HL-60 (cell line): ENCODE measurements at regions not wholly inside any gene's neighbourhood (a gene's known extent, or its start where the extent isn't known, plus 50 kb on each side); places are given as distances from the start of the nearest gene placed in this dataset.

Experiments
- GABPA ChIP-seq: IDR thresholded peaks from 2 replicates; pipeline ENCODE4 v1.6.1; 2012; ENCODE audit warnings: low read depth
- POLR2AphosphoS5 ChIP-seq: IDR thresholded peaks from 2 replicates; pipeline ENCODE4 v1.6.1; 2012; ENCODE audit warnings: low read depth
- SPI1 ChIP-seq: IDR thresholded peaks from 2 replicates; pipeline ENCODE4 v1.6.1; 2012; ENCODE audit warnings: low read depth, mild to moderate bottlenecking, borderline replicate concordance
- TF ChIP-seq, protein P1 (sequence below): IDR thresholded peaks from one replicate; pipeline ENCODE4 v1.5.1; 2011; ENCODE audit warnings: low read length, control low read depth, inconsistent platforms; ENCODE audit not compliant: insufficient read depth
- TF ChIP-seq, protein P2 (sequence below): IDR thresholded peaks from 2 replicates; pipeline ENCODE4 v1.6.1; 2012; ENCODE audit warnings: low read depth; ENCODE audit not compliant: insufficient replicate concordance

DNA sequence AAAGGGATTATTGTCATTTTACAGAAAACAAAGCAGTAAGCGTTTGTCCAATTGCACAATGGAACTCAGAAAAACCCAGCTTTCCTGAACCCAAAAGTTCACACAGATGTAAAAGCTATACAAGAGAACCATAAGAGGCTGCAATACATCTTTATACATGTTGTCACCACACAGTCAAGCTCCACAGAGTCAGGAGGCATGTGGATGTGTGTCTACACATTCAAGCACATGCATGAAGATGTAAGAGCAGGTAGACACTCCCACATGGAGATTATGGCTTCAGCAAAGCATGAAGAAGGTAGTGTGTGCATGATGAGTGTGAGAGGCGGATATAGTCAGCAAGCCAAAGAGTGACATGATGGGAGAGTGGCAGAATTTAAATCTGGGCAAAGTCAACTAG, 124.7 kb upstream of the THBS1 start:
- TF ChIP-seq POLR2AphosphoS5 (no peak), GABPA (no peak), SPI1 (no peak)
- TF ChIP-seq, protein P1, sequence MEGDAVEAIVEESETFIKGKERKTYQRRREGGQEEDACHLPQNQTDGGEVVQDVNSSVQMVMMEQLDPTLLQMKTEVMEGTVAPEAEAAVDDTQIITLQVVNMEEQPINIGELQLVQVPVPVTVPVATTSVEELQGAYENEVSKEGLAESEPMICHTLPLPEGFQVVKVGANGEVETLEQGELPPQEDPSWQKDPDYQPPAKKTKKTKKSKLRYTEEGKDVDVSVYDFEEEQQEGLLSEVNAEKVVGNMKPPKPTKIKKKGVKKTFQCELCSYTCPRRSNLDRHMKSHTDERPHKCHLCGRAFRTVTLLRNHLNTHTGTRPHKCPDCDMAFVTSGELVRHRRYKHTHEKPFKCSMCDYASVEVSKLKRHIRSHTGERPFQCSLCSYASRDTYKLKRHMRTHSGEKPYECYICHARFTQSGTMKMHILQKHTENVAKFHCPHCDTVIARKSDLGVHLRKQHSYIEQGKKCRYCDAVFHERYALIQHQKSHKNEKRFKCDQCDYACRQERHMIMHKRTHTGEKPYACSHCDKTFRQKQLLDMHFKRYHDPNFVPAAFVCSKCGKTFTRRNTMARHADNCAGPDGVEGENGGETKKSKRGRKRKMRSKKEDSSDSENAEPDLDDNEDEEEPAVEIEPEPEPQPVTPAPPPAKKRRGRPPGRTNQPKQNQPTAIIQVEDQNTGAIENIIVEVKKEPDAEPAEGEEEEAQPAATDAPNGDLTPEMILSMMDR = no peak
- TF ChIP-seq, protein P2, sequence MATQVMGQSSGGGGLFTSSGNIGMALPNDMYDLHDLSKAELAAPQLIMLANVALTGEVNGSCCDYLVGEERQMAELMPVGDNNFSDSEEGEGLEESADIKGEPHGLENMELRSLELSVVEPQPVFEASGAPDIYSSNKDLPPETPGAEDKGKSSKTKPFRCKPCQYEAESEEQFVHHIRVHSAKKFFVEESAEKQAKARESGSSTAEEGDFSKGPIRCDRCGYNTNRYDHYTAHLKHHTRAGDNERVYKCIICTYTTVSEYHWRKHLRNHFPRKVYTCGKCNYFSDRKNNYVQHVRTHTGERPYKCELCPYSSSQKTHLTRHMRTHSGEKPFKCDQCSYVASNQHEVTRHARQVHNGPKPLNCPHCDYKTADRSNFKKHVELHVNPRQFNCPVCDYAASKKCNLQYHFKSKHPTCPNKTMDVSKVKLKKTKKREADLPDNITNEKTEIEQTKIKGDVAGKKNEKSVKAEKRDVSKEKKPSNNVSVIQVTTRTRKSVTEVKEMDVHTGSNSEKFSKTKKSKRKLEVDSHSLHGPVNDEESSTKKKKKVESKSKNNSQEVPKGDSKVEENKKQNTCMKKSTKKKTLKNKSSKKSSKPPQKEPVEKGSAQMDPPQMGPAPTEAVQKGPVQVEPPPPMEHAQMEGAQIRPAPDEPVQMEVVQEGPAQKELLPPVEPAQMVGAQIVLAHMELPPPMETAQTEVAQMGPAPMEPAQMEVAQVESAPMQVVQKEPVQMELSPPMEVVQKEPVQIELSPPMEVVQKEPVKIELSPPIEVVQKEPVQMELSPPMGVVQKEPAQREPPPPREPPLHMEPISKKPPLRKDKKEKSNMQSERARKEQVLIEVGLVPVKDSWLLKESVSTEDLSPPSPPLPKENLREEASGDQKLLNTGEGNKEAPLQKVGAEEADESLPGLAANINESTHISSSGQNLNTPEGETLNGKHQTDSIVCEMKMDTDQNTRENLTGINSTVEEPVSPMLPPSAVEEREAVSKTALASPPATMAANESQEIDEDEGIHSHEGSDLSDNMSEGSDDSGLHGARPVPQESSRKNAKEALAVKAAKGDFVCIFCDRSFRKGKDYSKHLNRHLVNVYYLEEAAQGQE = no peak
